GM23338 (cell line): ENCODE measurements at regions not wholly inside any gene's neighbourhood (a gene's known extent, or its start where the extent isn't known, plus 50 kb on each side); places are given as distances from the start of the nearest gene placed in this dataset.

Experiments used
- ATAC-seq: fragments of 200-7000 bp; cut with Tn5 transposase; 3 replicates; pipeline ENCODE4 v1.9.1; 2020
- DNase-seq: peaks from one replicate; pipeline ENCODE4 v3.0.0-alpha.2; 2015; ENCODE audit warnings: low spot score
- H2AFZ ChIP-seq: fragments of 200-600 bp; sonication (generic); 2 replicates; pipeline ENCODE4 v1.8.0; 2016; ENCODE audit warnings: antibody characterized with exemption, mild to moderate bottlenecking, moderate library complexity
- H3F3A ChIP-seq: fragments of 200-600 bp; sonication (generic); replicated peaks from 2 replicates; pipeline ENCODE4 v1.8.0; 2017; ENCODE audit warnings: antibody characterized with exemption, mixed run types, low read depth
- H3K27ac ChIP-seq: fragments of 200-600 bp; sonication (generic); 2 replicates; pipeline ENCODE4 v1.6.1; 2016; ENCODE audit warnings: low read depth
- H3K27me3 ChIP-seq: fragments of 200-600 bp; sonication (generic); 2 replicates; pipeline ENCODE4 v1.8.0; 2016; ENCODE audit warnings: mild to moderate bottlenecking, mixed run types, moderate library complexity; ENCODE audit not compliant: insufficient read depth
- H3K36me3 ChIP-seq: fragments of 200-600 bp; sonication (generic); 2 replicates; pipeline ENCODE4 v1.8.0; 2016; ENCODE audit warnings: mild to moderate bottlenecking; ENCODE audit not compliant: insufficient read depth
- H3K4me1 ChIP-seq: fragments of 200-600 bp; sonication (generic); 2 replicates; pipeline ENCODE4 v1.8.0; 2016; ENCODE audit warnings: mild to moderate bottlenecking, moderate library complexity; ENCODE audit not compliant: insufficient read depth
- H3K4me2 ChIP-seq: fragments of 200-600 bp; sonication (generic); 2 replicates; pipeline ENCODE4 v1.7.1; 2017; ENCODE audit warnings: mixed run types
- H3K4me3 ChIP-seq: fragments of 200-600 bp; sonication (generic); 2 replicates; pipeline ENCODE4 v1.6.1; 2016; ENCODE audit warnings: mixed run types
- H3K79me2 ChIP-seq: fragments of 200-600 bp; sonication (generic); replicated peaks from 2 replicates; pipeline ENCODE4 v1.8.0; 2017; ENCODE audit warnings: mild to moderate bottlenecking; ENCODE audit not compliant: insufficient read depth
- H3K9me2 ChIP-seq: fragments of 200-600 bp; sonication (generic); 2 replicates; pipeline ENCODE4 v1.8.0; 2017; ENCODE audit not compliant: insufficient read depth
- H4K20me1 ChIP-seq: fragments of 200-600 bp; sonication (generic); replicated peaks from 2 replicates; pipeline ENCODE4 v1.8.0; 2017; ENCODE audit warnings: mild to moderate bottlenecking; ENCODE audit not compliant: insufficient read depth
- H3K27ac Mint-ChIP-seq: 2 replicates; pipeline ENCODE4 v1.8.0; 2020; ENCODE audit warnings: inconsistent platforms, mild to moderate bottlenecking, moderate library complexity, mixed read lengths
- H3K27me3 Mint-ChIP-seq: 3 replicates; pipeline ENCODE4 v1.8.0; 2022; ENCODE audit warnings: low read depth, mild to moderate bottlenecking, moderate library complexity, mixed read lengths, inconsistent platforms; ENCODE audit not compliant: insufficient read depth, poor library complexity
- H3K36me3 Mint-ChIP-seq: 3 replicates; pipeline ENCODE4 v1.8.0; 2021; ENCODE audit warnings: low read depth, mild to moderate bottlenecking, inconsistent platforms, moderate library complexity, mixed read lengths
- H3K4me1 Mint-ChIP-seq: 3 replicates; pipeline ENCODE4 v1.8.0; 2020; ENCODE audit warnings: mild to moderate bottlenecking, inconsistent platforms, mixed read lengths
- H3K4me3 Mint-ChIP-seq: 3 replicates; pipeline ENCODE4 v1.8.0; 2021; ENCODE audit warnings: moderate library complexity, mild to moderate bottlenecking, inconsistent platforms, mixed read lengths
- H3K9me3 Mint-ChIP-seq: 3 replicates; pipeline ENCODE4 v1.8.0; 2020; ENCODE audit warnings: moderate library complexity, mild to moderate bottlenecking, inconsistent platforms, mixed read lengths
- CREB1 ChIP-seq: fragments of 250-450 bp; sonication (Bioruptor Pico); IDR thresholded peaks from 2 replicates; pipeline ENCODE4 v1.5.0; 2020; ENCODE audit warnings: low read depth, mild to moderate bottlenecking, moderate library complexity
- EZH2 ChIP-seq: fragments of 200-600 bp; sonication (generic); IDR thresholded peaks from one replicate; pipeline ENCODE4 v1.8.0; 2017; ENCODE audit warnings: antibody characterized with exemption, mild to moderate bottlenecking, low read depth; ENCODE audit not compliant: unreplicated experiment
- EZH2phosphoT487 ChIP-seq: fragments of 200-600 bp; sonication (generic); IDR thresholded peaks from one replicate; pipeline ENCODE4 v1.8.1; 2018; ENCODE audit warnings: antibody characterized with exemption; ENCODE audit not compliant: unreplicated experiment
- JUNB ChIP-seq: IDR thresholded peaks from one replicate; pipeline ENCODE4 v1.6.1; 2016; ENCODE audit warnings: antibody characterized with exemption; ENCODE audit not compliant: unreplicated experiment
- NANOG ChIP-seq: IDR thresholded peaks from 2 replicates; pipeline ENCODE4 v1.6.1; 2016; ENCODE audit warnings: antibody characterized with exemption, borderline replicate concordance
- POLR2AphosphoS5 ChIP-seq: IDR thresholded peaks from 2 replicates; pipeline ENCODE4 v1.6.1; 2016; ENCODE audit warnings: antibody characterized with exemption, low read depth
- STAT1 ChIP-seq: IDR thresholded peaks from one replicate; pipeline ENCODE4 v1.6.1; 2016; ENCODE audit warnings: antibody characterized with exemption; ENCODE audit not compliant: unreplicated experiment
- ZNF114 ChIP-seq: fragments of 250-450 bp; sonication (Bioruptor Pico); IDR thresholded peaks from 2 replicates; pipeline ENCODE4 v1.5.0; 2020; ENCODE audit warnings: mild to moderate bottlenecking, moderate library complexity
- ZNF331 ChIP-seq: fragments of 250-450 bp; sonication (Bioruptor Pico); IDR thresholded peaks from 2 replicates; pipeline ENCODE4 v1.5.0; 2020; ENCODE audit warnings: low read depth, mild to moderate bottlenecking, moderate library complexity
- TF ChIP-seq, protein P1 (sequence below), 2 experiments: fragments of 200-600 bp in 1 of 2; sonication (generic) in 1 of 2; conservative IDR thresholded peaks; 2 replicates each; pipeline versions ENCODE4 v1.5.1 to v1.6.1; 2016 to 2017; ENCODE audit warnings: antibody characterized with exemption in 2 of 2, low read depth in 2 of 2, mild to moderate bottlenecking in 2 of 2, moderate library complexity in 1 of 2
- TF ChIP-seq, protein P2 (sequence below): IDR thresholded peaks from 2 replicates; pipeline ENCODE4 v1.6.1; 2016; ENCODE audit warnings: antibody characterized with exemption

DNA sequence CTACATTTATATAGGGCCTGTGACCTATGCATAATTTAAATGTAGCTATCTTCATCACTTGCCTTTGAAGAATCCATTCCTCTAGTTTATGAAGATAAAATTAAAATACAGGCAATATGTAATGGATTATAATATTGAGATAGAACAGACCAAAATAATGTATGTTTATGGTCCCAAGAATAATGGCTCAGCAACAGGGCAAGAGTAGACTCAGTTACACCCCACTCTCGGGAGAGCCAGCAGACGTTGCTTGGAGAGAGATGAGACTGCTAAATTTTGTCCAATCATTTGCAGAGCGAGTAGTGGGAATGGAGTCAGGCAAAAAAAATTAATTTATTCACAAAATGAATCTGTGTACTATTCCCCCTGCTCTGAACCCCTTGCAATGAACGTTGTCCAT is 223.2 kb upstream of the FAT4 start:
- no peak overlapping the region; the same call in 1 of the 2 replicates for H3K27ac Mint-ChIP-seq
- DNase-seq = no peak
- H3K4me3 Mint-ChIP-seq = no peak overlapping the region
- H3K36me3 Mint-ChIP-seq = no peaks in the 10 kb centered on the region
- Histone ChIP-seq H3F3A (no peaks in the 10 kb centered on the region), H3K27ac (no peak overlapping the region), H3K79me2 (no peaks in the 10 kb centered on the region), H3K4me3 (no peak overlapping the region), H3K4me1 (no peaks in the 10 kb centered on the region), H3K4me2 (no peak overlapping the region), H3K36me3 (no peaks in the 10 kb centered on the region), H4K20me1 (no peaks in the 10 kb centered on the region), H3K27me3 (no peaks in the 10 kb centered on the region), H3K9me2 (no peaks in the 10 kb centered on the region), H2AFZ (no peak overlapping the region)
- no peaks in the 10 kb centered on the region for H3K27me3 Mint-ChIP-seq
- TF ChIP-seq EZH2phosphoT487 (no peak), EZH2 (no peak), JUNB (no peak), STAT1 (no peak)
- TF ChIP-seq, protein P1, sequence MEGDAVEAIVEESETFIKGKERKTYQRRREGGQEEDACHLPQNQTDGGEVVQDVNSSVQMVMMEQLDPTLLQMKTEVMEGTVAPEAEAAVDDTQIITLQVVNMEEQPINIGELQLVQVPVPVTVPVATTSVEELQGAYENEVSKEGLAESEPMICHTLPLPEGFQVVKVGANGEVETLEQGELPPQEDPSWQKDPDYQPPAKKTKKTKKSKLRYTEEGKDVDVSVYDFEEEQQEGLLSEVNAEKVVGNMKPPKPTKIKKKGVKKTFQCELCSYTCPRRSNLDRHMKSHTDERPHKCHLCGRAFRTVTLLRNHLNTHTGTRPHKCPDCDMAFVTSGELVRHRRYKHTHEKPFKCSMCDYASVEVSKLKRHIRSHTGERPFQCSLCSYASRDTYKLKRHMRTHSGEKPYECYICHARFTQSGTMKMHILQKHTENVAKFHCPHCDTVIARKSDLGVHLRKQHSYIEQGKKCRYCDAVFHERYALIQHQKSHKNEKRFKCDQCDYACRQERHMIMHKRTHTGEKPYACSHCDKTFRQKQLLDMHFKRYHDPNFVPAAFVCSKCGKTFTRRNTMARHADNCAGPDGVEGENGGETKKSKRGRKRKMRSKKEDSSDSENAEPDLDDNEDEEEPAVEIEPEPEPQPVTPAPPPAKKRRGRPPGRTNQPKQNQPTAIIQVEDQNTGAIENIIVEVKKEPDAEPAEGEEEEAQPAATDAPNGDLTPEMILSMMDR (conservative IDR thresholded peaks at IDR 0.05; ENCODE audit: low read depth in 2 of 2) = no peak
- TF ChIP-seq, protein P2, sequence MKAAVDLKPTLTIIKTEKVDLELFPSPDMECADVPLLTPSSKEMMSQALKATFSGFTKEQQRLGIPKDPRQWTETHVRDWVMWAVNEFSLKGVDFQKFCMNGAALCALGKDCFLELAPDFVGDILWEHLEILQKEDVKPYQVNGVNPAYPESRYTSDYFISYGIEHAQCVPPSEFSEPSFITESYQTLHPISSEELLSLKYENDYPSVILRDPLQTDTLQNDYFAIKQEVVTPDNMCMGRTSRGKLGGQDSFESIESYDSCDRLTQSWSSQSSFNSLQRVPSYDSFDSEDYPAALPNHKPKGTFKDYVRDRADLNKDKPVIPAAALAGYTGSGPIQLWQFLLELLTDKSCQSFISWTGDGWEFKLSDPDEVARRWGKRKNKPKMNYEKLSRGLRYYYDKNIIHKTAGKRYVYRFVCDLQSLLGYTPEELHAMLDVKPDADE = no peak
- no peak for ATAC-seq
- peaks cover 5% of the 10 kb centered on the region; the same call in 2 of the 3 replicates for H3K4me1 Mint-ChIP-seq
- no peaks in the 10 kb centered on the region for H3K9me3 Mint-ChIP-seq

DNA sequence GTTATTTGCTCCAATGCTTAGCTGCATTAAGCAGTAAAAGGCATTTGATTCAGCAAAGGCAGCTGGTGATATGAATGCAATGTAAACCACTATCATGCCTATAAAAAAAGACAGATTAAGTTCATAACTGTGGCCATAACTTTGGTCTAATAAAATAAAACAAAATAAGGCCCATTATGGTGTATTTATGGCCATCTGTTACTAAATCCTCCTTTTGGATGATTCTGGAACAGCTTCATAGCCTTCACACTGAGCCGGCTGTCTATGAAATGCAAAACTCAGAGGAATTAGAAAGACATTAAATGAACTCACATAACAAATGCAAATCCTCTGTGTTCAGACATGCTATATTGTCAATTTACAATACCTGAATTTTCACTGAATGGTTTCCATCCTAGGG is 223.7 kb upstream of the FAT4 start:
- H3F3A ChIP-seq = no peaks in the 10 kb centered on the region
- no peaks in the 10 kb centered on the region for H3K4me1 ChIP-seq
- Mint-ChIP-seq H3K4me3 (no peak overlapping the region), H3K27ac (no peak overlapping the region), H3K9me3 (no peaks in the 10 kb centered on the region), H3K4me1 (peaks cover 5% of the 10 kb centered on the region; the same call in 2 of the 3 replicates), H3K36me3 (no peaks in the 10 kb centered on the region), H3K27me3 (no peaks in the 10 kb centered on the region)
- no peaks in the 10 kb centered on the region for H3K27me3 ChIP-seq
- DNase-seq = no peak
- H3K4me2 ChIP-seq = no peak overlapping the region
- H3K27ac ChIP-seq = no peak overlapping the region
- H2AFZ ChIP-seq = no peak overlapping the region
- no peaks in the 10 kb centered on the region for H3K36me3 ChIP-seq
- no peak overlapping the region for H3K4me3 ChIP-seq
- H4K20me1 ChIP-seq = no peaks in the 10 kb centered on the region
- no peaks in the 10 kb centered on the region for H3K79me2 ChIP-seq
- ATAC-seq = no peak
- H3K9me2 ChIP-seq = no peaks in the 10 kb centered on the region
- TF ChIP-seq, protein P2 = no peak
- TF ChIP-seq STAT1 = no peak
- no peak for TF ChIP-seq JUNB
- no peak for TF ChIP-seq CREB1 (CRISPR knock-in tag)
- TF ChIP-seq, protein P1 (conservative IDR thresholded peaks at IDR 0.05; ENCODE audit: low read depth in 2 of 2) = no peak
- TF ChIP-seq EZH2phosphoT487 = no peak
- TF ChIP-seq POLR2AphosphoS5 = no peak
- no peak for TF ChIP-seq NANOG
- no peak for TF ChIP-seq ZNF331 (CRISPR knock-in tag)
- TF ChIP-seq ZNF114 (CRISPR knock-in tag) = no peak
- no peak for TF ChIP-seq EZH2
